IMR-90 (cell line): ENCODE measurements at regions not wholly inside any gene's neighbourhood (a gene's known extent, or its start where the extent isn't known, plus 50 kb on each side); places are given as distances from the start of the nearest gene placed in this dataset.

ENCODE experiments used
- ATAC-seq: fragments of 200-7000 bp; cut with Tn5 transposase; 2 replicates; pipeline ENCODE4 v1.9.1; 2020; ENCODE audit warnings: low read depth, mild to moderate bottlenecking, moderate library complexity
- BruUV-seq: library from RNA; stranded (reverse); fragments of 400-500 nt; replicated peaks from 2 replicates; lab custom pipeline; 2021; lab: Mats Ljungman, UMichigan
- CTCF ChIA-PET: fragments of 300-600 bp; formaldehyde crosslinking; extraction: SDS; loops from one replicate; lab custom pipeline; 2021; ENCODE audit warnings: antibody characterized with exemption; lab: Yijun Ruan, JAX
- POLR2A ChIA-PET: fragments of 300-600 bp; sonication (Branson Sonifier 250); formaldehyde crosslinking; loops from one replicate; lab custom pipeline; 2022; ENCODE audit warnings: antibody characterized with exemption; ENCODE audit not compliant: unreplicated experiment; lab: Charles Lee
- DNase-seq: peaks from one replicate; pipeline ENCODE4 v3.0.0; 2013
- H2AFZ ChIP-seq: replicated peaks from 2 replicates; pipeline ENCODE3; 2013; ENCODE audit warnings: low read length, mild to moderate bottlenecking; ENCODE audit not compliant: poor library complexity
- H2AK5ac ChIP-seq: 2 replicates; pipeline ENCODE4 v1.6.1; 2013; ENCODE audit warnings: low read depth, low read length, inconsistent platforms
- H2AK9ac ChIP-seq: replicated peaks from 2 replicates; pipeline ENCODE3; 2013; ENCODE audit warnings: mild to moderate bottlenecking, low read depth, low read length, moderate library complexity; ENCODE audit not compliant: poor library complexity
- H2BK120ac ChIP-seq: 2 replicates; pipeline ENCODE4 v1.6.1; 2013; ENCODE audit warnings: low read depth, low read length, inconsistent platforms
- H2BK15ac ChIP-seq: 3 replicates; pipeline ENCODE4 v1.6.1; 2013; ENCODE audit warnings: low read depth, low read length, inconsistent platforms
- H2BK20ac ChIP-seq: 2 replicates; pipeline ENCODE4 v1.6.1; 2013; ENCODE audit warnings: low read depth, mild to moderate bottlenecking, inconsistent platforms, low read length, moderate library complexity
- H2BK5ac ChIP-seq: 2 replicates; pipeline ENCODE4 v1.6.1; 2013; ENCODE audit warnings: mild to moderate bottlenecking, low read depth, low read length, inconsistent platforms; ENCODE audit not compliant: poor library complexity, severe bottlenecking
- H3K14ac ChIP-seq: replicated peaks from 2 replicates; pipeline ENCODE4 v1.6.1; 2013; ENCODE audit warnings: low read depth, low read length, inconsistent platforms
- H3K18ac ChIP-seq: 2 replicates; pipeline ENCODE4 v1.6.1; 2013; ENCODE audit warnings: low read depth, low read length, control low read depth
- H3K23ac ChIP-seq: 2 replicates; pipeline ENCODE4 v1.6.1; 2013; ENCODE audit warnings: low read depth, low read length, inconsistent platforms
- H3K27ac ChIP-seq: 2 replicates; pipeline ENCODE4 v1.5.1; 2013; ENCODE audit warnings: mild to moderate bottlenecking, control low read depth, low read length; ENCODE audit not compliant: insufficient read depth
- H3K27me3 ChIP-seq: 2 replicates; pipeline ENCODE4 v1.6.1; 2013; ENCODE audit warnings: low read length; ENCODE audit not compliant: control insufficient read depth, insufficient read depth
- H3K36me3 ChIP-seq: 2 replicates; pipeline ENCODE4 v1.6.1; 2013; ENCODE audit warnings: low read length, mixed read lengths; ENCODE audit not compliant: control insufficient read depth, insufficient read depth
- H3K4ac ChIP-seq: 2 replicates; pipeline ENCODE4 v1.6.1; 2013; ENCODE audit warnings: low read depth, low read length, inconsistent platforms
- H3K4me1 ChIP-seq: 2 replicates; pipeline ENCODE4 v1.6.1; 2013; ENCODE audit warnings: low read length, mixed read lengths; ENCODE audit not compliant: control insufficient read depth, insufficient read depth
- H3K4me2 ChIP-seq: 2 replicates; pipeline ENCODE4 v1.6.1; 2013; ENCODE audit warnings: low read depth, mild to moderate bottlenecking, control low read depth, low read length, moderate library complexity
- H3K4me3 ChIP-seq: 2 replicates; pipeline ENCODE4 v1.5.1; 2013; ENCODE audit warnings: low read depth, mild to moderate bottlenecking, control low read depth, low read length, moderate library complexity; ENCODE audit not compliant: insufficient read depth
- H3K56ac ChIP-seq: 2 replicates; pipeline ENCODE4 v1.6.1; 2013; ENCODE audit warnings: low read length, inconsistent platforms; ENCODE audit not compliant: insufficient read depth; ENCODE audit errors: extremely low read depth
- H3K79me1 ChIP-seq, 2 experiments: 2 replicates each; pipeline ENCODE4 v1.6.1; 2013; ENCODE audit warnings: low read length in 2 of 2, inconsistent platforms in 1 of 2, low read depth in 1 of 2
- H3K9ac ChIP-seq: 2 replicates; pipeline ENCODE4 v1.6.1; 2013; ENCODE audit warnings: low read depth, low read length, control low read depth
- H3K9me1 ChIP-seq: 2 replicates; pipeline ENCODE4 v1.6.1; 2013; ENCODE audit warnings: low read length, inconsistent platforms; ENCODE audit not compliant: insufficient read depth
- H3K9me3 ChIP-seq: 2 replicates; pipeline ENCODE4 v1.6.1; 2013; ENCODE audit warnings: low read length; ENCODE audit not compliant: control insufficient read depth, insufficient read depth
- H4K20me1 ChIP-seq: 2 replicates; pipeline ENCODE4 v1.6.1; 2013; ENCODE audit warnings: low read length, inconsistent platforms; ENCODE audit not compliant: insufficient read depth
- H4K5ac ChIP-seq: 2 replicates; pipeline ENCODE4 v1.6.1; 2013; ENCODE audit warnings: mild to moderate bottlenecking, low read depth, low read length, control low read depth
- H4K8ac ChIP-seq, 2 experiments: 2 replicates each; pipeline ENCODE4 v1.6.1; 2013; ENCODE audit warnings: low read depth in 2 of 2, low read length in 2 of 2, control low read depth in 1 of 2, inconsistent platforms in 1 of 2
- H4K91ac ChIP-seq: 2 replicates; pipeline ENCODE4 v1.6.1; 2013; ENCODE audit warnings: low read depth, low read length, inconsistent platforms; ENCODE audit not compliant: insufficient read depth
- MAFK ChIP-seq: IDR thresholded peaks from 2 replicates; pipeline ENCODE4 v1.6.1; 2012; ENCODE audit warnings: low read depth, low read length, improper control_type of control experiment
- RAD21 ChIP-seq: IDR thresholded peaks from 2 replicates; pipeline ENCODE4 v1.6.1; 2012; ENCODE audit warnings: low read length, improper control_type of control experiment
- WGBS, 2 experiments: methylation state at CpG; one replicate each; pipeline versions ENCODE4 v1.1.5 to v1.1.7; 2013; ENCODE audit warnings: missing lambda C conversion rate in 2 of 2; ENCODE audit not compliant: insufficient read length in 1 of 2; ENCODE audit errors: extremely low coverage in 2 of 2; 5-methylcytosine and 5-hydroxymethylcytosine counted together
- dilution Hi-C: fragments of 300-500 bp; cut with HindIII; formaldehyde crosslinking; loops from one replicate; pipeline ENCODE4 v1.14.3; 2018; ENCODE audit warnings: low sequenced_read_pairs; ENCODE audit not compliant: unreplicated experiment
- in situ Hi-C: fragments of 300-500 bp; cut with MboI; formaldehyde crosslinking; loops from 3 replicates; pipeline ENCODE4 v1.14.3; 2019; ENCODE audit warnings: low sequenced_read_pairs, inconsistent platforms, mixed read lengths
- intact Hi-C: fragments of 100-400 bp; cut with micrococcal nuclease; formaldehyde crosslinking; loops from 2 replicates; pipeline ENCODE4 v1.10.0; 2022

GRCh38 chr9:15021146-15021545, 110.9 kb upstream of the FREM1 start:
- ChIA-PET CTCF (no interaction called here), POLR2A (no interaction called here)
- Histone ChIP-seq H3K9me3 (no peaks in the 10 kb centered on the region), H2AFZ (no peak overlapping the region), H3K27me3 (no peaks in the 10 kb centered on the region), H2BK15ac (no peak overlapping the region), H3K4me2 (no peak overlapping the region), H3K14ac (no peak overlapping the region), H2BK120ac (no peak overlapping the region), H4K20me1 (no peaks in the 10 kb centered on the region), H2BK5ac (no peak overlapping the region), H3K4me1 (no peaks in the 10 kb centered on the region), H2BK20ac (no peak overlapping the region), H2AK9ac (no peak overlapping the region), H3K18ac (no peak overlapping the region), H3K4me3 (no peak overlapping the region), H3K9ac (no peak overlapping the region), H3K56ac (no peak overlapping the region), H3K27ac (no peak overlapping the region), H4K5ac (no peak overlapping the region), H3K23ac (no peak overlapping the region), H4K91ac (no peak overlapping the region), H3K79me1 (no peaks in the 10 kb centered on the region), H3K4ac (no peak overlapping the region), H3K9me1 (no peaks in the 10 kb centered on the region), H2AK5ac (no peak overlapping the region), H3K36me3 (no peaks in the 10 kb centered on the region), H4K8ac (no peak overlapping the region)
- TF ChIP-seq RAD21 (no peak), MAFK (no peak)
- no peak for ATAC-seq
- WGBS, 2 experiments: no CpG with 5 or more reads among the region's 1 CpG
- dilution Hi-C loops (no loop called here), in situ Hi-C loops (no loop called here), intact Hi-C loops (no loop called here)
- no TSS peak for BruUV-seq
- DNase-seq: no peak
